ENCODE measurements at regions not wholly inside any gene's neighbourhood (a gene's known extent, or its start where the extent isn't known, plus 50 kb on each side); places are given as distances from the start of the nearest gene placed in this dataset.

DNA sequence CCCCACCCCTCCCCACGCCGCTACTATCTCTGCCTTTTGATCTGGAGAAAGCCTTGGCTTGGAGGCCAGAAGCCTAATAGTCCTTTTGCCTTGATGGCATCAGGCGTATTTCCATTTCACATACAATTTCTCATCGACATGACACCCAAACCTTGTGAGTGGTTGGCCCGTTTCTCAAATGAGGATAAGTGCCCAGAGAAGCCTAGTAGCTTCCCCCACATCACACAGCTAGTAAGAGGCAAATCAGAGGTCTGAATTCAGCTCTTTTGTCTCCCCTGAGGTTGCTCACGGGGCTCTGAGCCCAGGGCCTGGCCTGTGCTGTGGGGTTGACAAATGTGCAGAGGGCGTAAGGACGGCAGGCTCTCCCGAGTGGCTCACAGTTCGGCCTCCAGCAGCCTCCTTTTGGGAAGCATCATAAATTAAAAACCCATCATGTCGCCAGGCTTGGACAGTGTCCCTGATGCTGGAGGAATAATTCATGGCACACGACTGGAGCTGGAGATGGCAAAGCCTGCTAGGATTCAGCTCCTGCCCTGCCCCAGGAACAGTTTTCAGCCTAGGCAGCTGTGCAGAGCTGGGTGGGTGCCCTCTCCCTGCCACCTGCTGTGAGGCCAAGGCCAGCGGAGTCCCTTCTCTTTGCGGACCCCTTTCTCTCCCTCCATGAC lies 263.8 kb downstream of the NSG2 start:
- Histone ChIP-seq H4K20me1 (replicated peaks; ENCODE audit: control insufficient read depth, extremely low read depth, insufficient read depth, low read length) (no peaks in the 10 kb centered on the region), H3K9me1 (replicated peaks; ENCODE audit: control insufficient read depth, extremely low read depth, insufficient read depth, low read length) (no peaks in the 10 kb centered on the region), H3K79me2 (ENCODE audit: control insufficient read depth, insufficient read depth, low read length) (no peaks in the 10 kb centered on the region), H3K27ac (ENCODE audit: insufficient read depth, low read depth, low read length) (no peak overlapping the region), H3K27me3 (ENCODE audit: control insufficient read depth in 2 of 2, insufficient read depth in 2 of 2, low read length in 2 of 2) (no peaks in the 10 kb centered on the region), H3K4me1 (ENCODE audit: control insufficient read depth, extremely low read depth, insufficient read depth, low read length) (no peaks in the 10 kb centered on the region), H3K36me3 (ENCODE audit: control insufficient read depth in 2 of 2, extremely low read depth in 1 of 2, insufficient read depth in 2 of 2, low read length in 2 of 2) (no peaks in the 10 kb centered on the region), H2AFZ (ENCODE audit: low read depth, low read length) (no peak overlapping the region), H3K4me2 (ENCODE audit: insufficient read depth, low read length) (no peak overlapping the region), H3K9me3 (replicated peaks; ENCODE audit: control insufficient read depth, insufficient read depth, low read length) (no peaks in the 10 kb centered on the region), H3K9ac (replicated peaks; ENCODE audit: extremely low read depth, insufficient read depth, low read length) (no peak overlapping the region), H3K4me3 (replicated peaks in 1 of 3; ENCODE audit: insufficient read depth in 1 of 3, low read depth in 1 of 3, low read length in 3 of 3) (no peak overlapping the region)
- dilution Hi-C loops (cut with MboI; ENCODE audit: extremely low pct_ligation_motif_present, low sequenced_read_pairs): no loop called here
- BruUV-seq (replicated peaks): no TSS peak
- FAIRE-seq (no peak), DNase-seq (ENCODE audit: low read depth, low spot score) (no peak)
- ChIA-PET CTCF (no interaction called here), POLR2A (no interaction called here)
- intact Hi-C loops (cut with micrococcal nuclease): no loop called here
- TF ChIP-seq JUN (IDR thresholded peaks at IDR 0.05; ENCODE audit: borderline replicate concordance, insufficient read depth, insufficient read length, low read depth) (no peak), EZH2 (IDR thresholded peaks at IDR 0.05; ENCODE audit: borderline replicate concordance, low read depth, low read length, severe bottlenecking) (no peak), POLR2A (IDR thresholded peaks at IDR 0.05; ENCODE audit: low read depth, low read length) (no peak), MYC (IDR thresholded peaks at IDR 0.05; ENCODE audit: low read depth, low read length) (no peak), FOS (IDR thresholded peaks at IDR 0.05; ENCODE audit: borderline replicate concordance, insufficient read depth, low read length) (no peak), POLR2AphosphoS5 (IDR thresholded peaks at IDR 0.05; ENCODE audit: insufficient read depth, low read depth, low read length) (no peak), GATA2 (IDR thresholded peaks at IDR 0.05; ENCODE audit: insufficient read depth, insufficient read length, low read depth, low read length) (no peak)
- TF ChIP-seq, protein P1, sequence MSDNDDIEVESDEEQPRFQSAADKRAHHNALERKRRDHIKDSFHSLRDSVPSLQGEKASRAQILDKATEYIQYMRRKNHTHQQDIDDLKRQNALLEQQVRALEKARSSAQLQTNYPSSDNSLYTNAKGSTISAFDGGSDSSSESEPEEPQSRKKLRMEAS (IDR thresholded peaks at IDR 0.05; ENCODE audit: insufficient read depth, insufficient read length): no peak
- TF ChIP-seq, protein P2, sequence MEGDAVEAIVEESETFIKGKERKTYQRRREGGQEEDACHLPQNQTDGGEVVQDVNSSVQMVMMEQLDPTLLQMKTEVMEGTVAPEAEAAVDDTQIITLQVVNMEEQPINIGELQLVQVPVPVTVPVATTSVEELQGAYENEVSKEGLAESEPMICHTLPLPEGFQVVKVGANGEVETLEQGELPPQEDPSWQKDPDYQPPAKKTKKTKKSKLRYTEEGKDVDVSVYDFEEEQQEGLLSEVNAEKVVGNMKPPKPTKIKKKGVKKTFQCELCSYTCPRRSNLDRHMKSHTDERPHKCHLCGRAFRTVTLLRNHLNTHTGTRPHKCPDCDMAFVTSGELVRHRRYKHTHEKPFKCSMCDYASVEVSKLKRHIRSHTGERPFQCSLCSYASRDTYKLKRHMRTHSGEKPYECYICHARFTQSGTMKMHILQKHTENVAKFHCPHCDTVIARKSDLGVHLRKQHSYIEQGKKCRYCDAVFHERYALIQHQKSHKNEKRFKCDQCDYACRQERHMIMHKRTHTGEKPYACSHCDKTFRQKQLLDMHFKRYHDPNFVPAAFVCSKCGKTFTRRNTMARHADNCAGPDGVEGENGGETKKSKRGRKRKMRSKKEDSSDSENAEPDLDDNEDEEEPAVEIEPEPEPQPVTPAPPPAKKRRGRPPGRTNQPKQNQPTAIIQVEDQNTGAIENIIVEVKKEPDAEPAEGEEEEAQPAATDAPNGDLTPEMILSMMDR (IDR thresholded peaks at IDR 0.05; ENCODE audit: extremely low read depth in 1 of 2, insufficient read depth in 1 of 2, low read depth in 1 of 2, low read length in 2 of 2): no peak
